ENCODE measurements at regions not wholly inside any gene's neighbourhood (a gene's known extent, or its start where the extent isn't known, plus 50 kb on each side); places are given as distances from the start of the nearest gene placed in this dataset.
"Not testable (repeated sequence)": the region's sequence is repeated elsewhere in the genome, so short reads cannot be mapped to it uniquely, and the experiment has no call there.

- Histone ChIP-seq H3K27ac (ENCODE audit: low read depth, low read length) (no peak overlapping the region), H3K4me1 (ENCODE audit: insufficient read depth, low read length) (peaks cover 4% of the 10 kb centered on the region; the same call in 1 of the 2 replicates), H3K27me3 (ENCODE audit: insufficient read depth, low read length) (no peaks in the 10 kb centered on the region), H3K9ac (ENCODE audit: low read depth, low read length) (no peak overlapping the region), H3K4me3 (ENCODE audit: low read length) (no peak overlapping the region), H3K9me3 (ENCODE audit: insufficient read depth, low read depth, low read length) (peaks cover 9% of the 10 kb centered on the region; the same call in 1 of the 2 replicates), H3K36me3 (ENCODE audit: insufficient read depth, low read length) (no peaks in the 10 kb centered on the region)
- 100% methylated on average over 2 of the region's 2 CpGs for WGBS
Measured at GRCh38 chr4:83906561-83906960, 370.7 kb downstream of the GPAT3 start.

- no peaks in the 10 kb centered on the region for H3K27me3 ChIP-seq (ENCODE audit: insufficient read depth, low read length)
- no peak overlapping the region for H3K4me3 ChIP-seq (ENCODE audit: low read length)
- H3K9ac ChIP-seq (ENCODE audit: low read depth, low read length), result no peak overlapping the region
- H3K4me1 ChIP-seq (ENCODE audit: insufficient read depth, low read length), result peaks cover 4% of the 10 kb centered on the region; the same call in 1 of the 2 replicates
- H3K36me3 ChIP-seq (ENCODE audit: insufficient read depth, low read length), result no peaks in the 10 kb centered on the region
- H3K9me3 ChIP-seq (ENCODE audit: insufficient read depth, low read depth, low read length), result peaks cover 9% of the 10 kb centered on the region; the same call in 1 of the 2 replicates
- H3K27ac ChIP-seq (ENCODE audit: low read depth, low read length), result no peak overlapping the region
Measured at GRCh38 chr4:83905952-83906351, 370.0 kb downstream of the GPAT3 start.

- not testable (repeated sequence) for H3K9ac ChIP-seq (ENCODE audit: low read depth, low read length); H3K4me3 ChIP-seq (ENCODE audit: low read length); H3K9me3 ChIP-seq (ENCODE audit: insufficient read depth, low read depth, low read length); H3K36me3 ChIP-seq (ENCODE audit: insufficient read depth, low read length); H3K4me1 ChIP-seq (ENCODE audit: insufficient read depth, low read length); H3K27ac ChIP-seq (ENCODE audit: low read depth, low read length); H3K27me3 ChIP-seq (ENCODE audit: insufficient read depth, low read length)
- 100% methylated on average over 1 of the region's 1 CpG for WGBS
Measured at GRCh38 chr4:83903740-83904139, 367.8 kb downstream of the GPAT3 start.

- no peak overlapping the region for H3K27ac ChIP-seq (ENCODE audit: low read depth, low read length)
- no peaks in the 10 kb centered on the region for H3K9me3 ChIP-seq (ENCODE audit: insufficient read depth, low read depth, low read length)
- no peak overlapping the region for H3K9ac ChIP-seq (ENCODE audit: low read depth, low read length)
- no peaks in the 10 kb centered on the region for H3K36me3 ChIP-seq (ENCODE audit: insufficient read depth, low read length)
- no peaks in the 10 kb centered on the region for H3K4me1 ChIP-seq (ENCODE audit: insufficient read depth, low read length)
- 75% methylated on average over 1 of the region's 1 CpG for WGBS
- H3K27me3 ChIP-seq (ENCODE audit: insufficient read depth, low read length), result no peaks in the 10 kb centered on the region
- no peak overlapping the region for H3K4me3 ChIP-seq (ENCODE audit: low read length)
Measured at GRCh38 chr4:83894831-83895230, 358.9 kb downstream of the GPAT3 start.

GRCh38 chr4:83890816-83891215, 354.9 kb downstream of the GPAT3 start:
- Histone ChIP-seq H3K4me3 (ENCODE audit: low read length) (no peak overlapping the region), H3K9ac (ENCODE audit: low read depth, low read length) (no peak overlapping the region), H3K27me3 (ENCODE audit: insufficient read depth, low read length) (no peaks in the 10 kb centered on the region), H3K9me3 (ENCODE audit: insufficient read depth, low read depth, low read length) (no peaks in the 10 kb centered on the region), H3K27ac (ENCODE audit: low read depth, low read length) (no peak overlapping the region), H3K36me3 (ENCODE audit: insufficient read depth, low read length) (no peaks in the 10 kb centered on the region), H3K4me1 (ENCODE audit: insufficient read depth, low read length) (peaks cover 4% of the 10 kb centered on the region; the same call in 1 of the 2 replicates)
- 89% methylated on average over 1 of the region's 1 CpG for WGBS

GRCh38 chr4:83890231-83890630, 354.3 kb downstream of the GPAT3 start:
- Histone ChIP-seq H3K36me3 (ENCODE audit: insufficient read depth, low read length) (no peaks in the 10 kb centered on the region), H3K4me3 (ENCODE audit: low read length) (no peak overlapping the region), H3K9ac (ENCODE audit: low read depth, low read length) (no peak overlapping the region), H3K4me1 (ENCODE audit: insufficient read depth, low read length) (peaks cover 10% of the 10 kb centered on the region), H3K27ac (ENCODE audit: low read depth, low read length) (no peak overlapping the region), H3K27me3 (ENCODE audit: insufficient read depth, low read length) (no peaks in the 10 kb centered on the region), H3K9me3 (ENCODE audit: insufficient read depth, low read depth, low read length) (no peaks in the 10 kb centered on the region)
- 92% methylated on average over 2 of the region's 2 CpGs for WGBS

- H3K36me3 ChIP-seq (ENCODE audit: insufficient read depth, low read length), result no peaks in the 10 kb centered on the region
- H3K9ac ChIP-seq (ENCODE audit: low read depth, low read length), result no peak overlapping the region
- H3K27me3 ChIP-seq (ENCODE audit: insufficient read depth, low read length), result no peaks in the 10 kb centered on the region
- H3K4me3 ChIP-seq (ENCODE audit: low read length), result no peak overlapping the region
- peaks cover 12% of the 10 kb centered on the region for H3K4me1 ChIP-seq (ENCODE audit: insufficient read depth, low read length)
- H3K27ac ChIP-seq (ENCODE audit: low read depth, low read length), result no peak overlapping the region
- no peaks in the 10 kb centered on the region for H3K9me3 ChIP-seq (ENCODE audit: insufficient read depth, low read depth, low read length)
- 100% methylated on average over 1 of the region's 2 CpGs for WGBS
Measured at GRCh38 chr4:83889802-83890201, 353.9 kb downstream of the GPAT3 start.

- 81% methylated on average over 5 of the region's 6 CpGs for WGBS
- peaks cover 12% of the 10 kb centered on the region for H3K4me1 ChIP-seq (ENCODE audit: insufficient read depth, low read length)
- H3K27me3 ChIP-seq (ENCODE audit: insufficient read depth, low read length), result no peaks in the 10 kb centered on the region
- no peak overlapping the region for H3K4me3 ChIP-seq (ENCODE audit: low read length)
- H3K9me3 ChIP-seq (ENCODE audit: insufficient read depth, low read depth, low read length), result no peaks in the 10 kb centered on the region
- H3K36me3 ChIP-seq (ENCODE audit: insufficient read depth, low read length), result no peaks in the 10 kb centered on the region
- no peak overlapping the region for H3K9ac ChIP-seq (ENCODE audit: low read depth, low read length)
- H3K27ac ChIP-seq (ENCODE audit: low read depth, low read length), result no peak overlapping the region
Measured at GRCh38 chr4:83885256-83886182, 349.6 kb downstream of the GPAT3 start.

GRCh38 chr4:83876047-83876446, 340.1 kb downstream of the GPAT3 start:
- Histone ChIP-seq H3K4me3 (ENCODE audit: low read length) (no peak overlapping the region), H3K9ac (ENCODE audit: low read depth, low read length) (no peak overlapping the region), H3K4me1 (ENCODE audit: insufficient read depth, low read length) (no peaks in the 10 kb centered on the region; the same call in 1 of the 2 replicates), H3K27me3 (ENCODE audit: insufficient read depth, low read length) (no peaks in the 10 kb centered on the region), H3K27ac (ENCODE audit: low read depth, low read length) (no peak overlapping the region), H3K36me3 (ENCODE audit: insufficient read depth, low read length) (no peaks in the 10 kb centered on the region), H3K9me3 (ENCODE audit: insufficient read depth, low read depth, low read length) (no peaks in the 10 kb centered on the region)
- WGBS, result 53% methylated on average over 1 of the region's 1 CpG

- WGBS, result 83% methylated on average over 2 of the region's 2 CpGs
- Histone ChIP-seq H3K9ac (ENCODE audit: low read depth, low read length) (no peak overlapping the region), H3K27me3 (ENCODE audit: insufficient read depth, low read length) (no peaks in the 10 kb centered on the region), H3K36me3 (ENCODE audit: insufficient read depth, low read length) (no peaks in the 10 kb centered on the region), H3K27ac (ENCODE audit: low read depth, low read length) (no peak overlapping the region), H3K4me3 (ENCODE audit: low read length) (no peak overlapping the region), H3K9me3 (ENCODE audit: insufficient read depth, low read depth, low read length) (no peaks in the 10 kb centered on the region), H3K4me1 (ENCODE audit: insufficient read depth, low read length) (no peaks in the 10 kb centered on the region; the same call in 1 of the 2 replicates)
Measured at GRCh38 chr4:83875437-83875836, 339.5 kb downstream of the GPAT3 start.

- no peak overlapping the region for H3K4me3 ChIP-seq (ENCODE audit: low read length)
- no CpG with 5 or more reads among the region's 2 CpGs for WGBS
Measured at GRCh38 chr4:83873996-83874395, 338.1 kb downstream of the GPAT3 start.

More at GRCh38 chr4:83873996-83874395, 338.1 kb downstream of the GPAT3 start:
- H3K4me1 ChIP-seq (ENCODE audit: insufficient read depth, low read length), result no peaks in the 10 kb centered on the region; the same call in 1 of the 2 replicates
- no peaks in the 10 kb centered on the region for H3K9me3 ChIP-seq (ENCODE audit: insufficient read depth, low read depth, low read length)
- no peaks in the 10 kb centered on the region for H3K36me3 ChIP-seq (ENCODE audit: insufficient read depth, low read length)
- peaks cover 9% of the 10 kb centered on the region; the same call in 1 of the 2 replicates for H3K27me3 ChIP-seq (ENCODE audit: insufficient read depth, low read length)
- H3K9ac ChIP-seq (ENCODE audit: low read depth, low read length), result no peak overlapping the region
- H3K27ac ChIP-seq (ENCODE audit: low read depth, low read length), result no peak overlapping the region
